ENCODE measurements at regions not wholly inside any gene's neighbourhood (a gene's known extent, or its start where the extent isn't known, plus 50 kb on each side); places are given as distances from the start of the nearest gene placed in this dataset.

- TF ChIP-seq CTCF (IDR thresholded peaks at IDR 0.05; ENCODE audit: low read length) (no peak), EZH2 (IDR thresholded peaks at IDR 0.05; ENCODE audit: borderline replicate concordance, low read length) (no peak)
Observed at GRCh38 chr4:26160591-26160990, 160.2 kb upstream of the RBPJ start.

Data from OCI-LY1 (cell line).